ENCODE measurements at regions not wholly inside any gene's neighbourhood (a gene's known extent, or its start where the extent isn't known, plus 50 kb on each side); places are given as distances from the start of the nearest gene placed in this dataset.

DNA sequence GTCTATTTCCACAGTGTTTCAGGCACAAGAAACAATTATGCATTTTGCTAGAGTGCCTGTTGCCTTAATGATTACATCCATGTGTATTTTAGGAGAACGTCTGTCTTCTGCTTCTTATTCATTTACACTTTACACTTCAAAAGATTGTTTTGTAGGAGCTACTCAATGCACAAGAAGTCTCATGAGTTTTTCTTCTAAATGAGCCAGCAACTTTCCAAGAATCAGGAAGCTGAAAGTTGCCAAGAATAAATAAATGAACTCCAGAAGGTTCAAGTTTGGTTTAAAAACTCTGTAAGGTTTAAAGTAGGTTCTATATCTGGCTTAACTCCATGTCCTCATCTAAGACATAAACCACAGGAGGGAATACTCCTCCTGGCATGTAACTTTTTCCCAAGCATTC is 103.8 kb upstream of the ADPGK start:
- TF ChIP-seq ZNF263 (CRISPR knock-in tag; IDR thresholded peaks at IDR 0.05; ENCODE audit: low read depth), result no peak
- TF ChIP-seq, protein P1, sequence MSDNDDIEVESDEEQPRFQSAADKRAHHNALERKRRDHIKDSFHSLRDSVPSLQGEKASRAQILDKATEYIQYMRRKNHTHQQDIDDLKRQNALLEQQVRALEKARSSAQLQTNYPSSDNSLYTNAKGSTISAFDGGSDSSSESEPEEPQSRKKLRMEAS (CRISPR knock-in tag; IDR thresholded peaks at IDR 0.05), result no peak
